HPDE6-E6E7 (cell line): ENCODE measurements at regions not wholly inside any gene's neighbourhood (a gene's known extent, or its start where the extent isn't known, plus 50 kb on each side); places are given as distances from the start of the nearest gene placed in this dataset.

Source experiments
- DNase-seq: peaks from one replicate; pipeline ENCODE4 v3.0.0; 2011; ENCODE audit warnings: missing footprints; ENCODE audit errors: extremely low spot score

GRCh38 chr4:184528713-184529112, 54.4 kb upstream of the IRF2 start:
- no peak for DNase-seq

GRCh38 chr4:184528051-184528450, 53.7 kb upstream of the IRF2 start:
- DNase-seq, result no peak

GRCh38 chr4:184526228-184526627, 51.9 kb upstream of the IRF2 start:
- DNase-seq, result no peak
